CD14-positive monocyte (primary cell): ENCODE measurements at regions not wholly inside any gene's neighbourhood (a gene's known extent, or its start where the extent isn't known, plus 50 kb on each side); places are given as distances from the start of the nearest gene placed in this dataset. TPM values are rescaled to one million over a fixed set of nuclear protein-coding genes. Genes with fewer than 3 reads are reported as not detected.
A peak's percentile ranks its signal among the peaks of the same experiment; 100 is the strongest.

Source experiments
- DNase-seq, 3 donors: peaks; one replicate each; pipeline ENCODE4 v3.0.0-alpha.2; 2011 to 2022
- H2AFZ ChIP-seq: 2 replicates; pipeline ENCODE4 v1.6.0; 2012; ENCODE audit warnings: mild to moderate bottlenecking, low read depth, low read length, inconsistent platforms; ENCODE audit not compliant: insufficient read depth, poor library complexity, severe bottlenecking
- H3K27ac ChIP-seq, 2 donors: 1 replicate in 1 of 2; 2 replicates in 1 of 2; pipeline ENCODE4 v1.5.1; 2012 to 2013; ENCODE audit warnings: low read length in 2 of 2, control low read depth in 1 of 2, inconsistent platforms in 1 of 2, low read depth in 1 of 2, mild to moderate bottlenecking in 1 of 2
- H3K27me3 ChIP-seq, 2 donors: one replicate each; pipeline versions ENCODE4 v1.6.0 to v1.6.1; 2011 to 2013; ENCODE audit warnings: low read length in 2 of 2; ENCODE audit not compliant: control insufficient read depth in 2 of 2, insufficient read depth in 2 of 2
- H3K36me3 ChIP-seq, 2 donors: replicated peaks in 1 of 2; 1 replicate in 1 of 2; 2 replicates in 1 of 2; pipeline versions ENCODE4 v1.5.1 to v1.6.1; 2012 to 2013; ENCODE audit warnings: low read length in 2 of 2, control low read depth in 1 of 2, inconsistent platforms in 1 of 2, mild to moderate bottlenecking in 1 of 2; ENCODE audit not compliant: insufficient read depth in 2 of 2, control insufficient read depth in 1 of 2
- H3K4me1 ChIP-seq, 2 donors: 1 replicate in 1 of 2; 2 replicates in 1 of 2; pipeline versions ENCODE4 v1.5.1 to v1.6.1; 2012 to 2013; ENCODE audit warnings: low read length in 2 of 2, control low read depth in 1 of 2, inconsistent platforms in 1 of 2, mild to moderate bottlenecking in 1 of 2, moderate library complexity in 1 of 2; ENCODE audit not compliant: insufficient read depth in 2 of 2, control insufficient read depth in 1 of 2
- H3K4me2 ChIP-seq: replicated peaks from 2 replicates; pipeline ENCODE3; 2012; ENCODE audit warnings: low read length, moderate library complexity, mild to moderate bottlenecking; ENCODE audit not compliant: poor library complexity, severe bottlenecking; ENCODE audit errors: extremely low read depth
- H3K4me3 ChIP-seq, 3 experiments: fragments of 200-600 bp in 1 of 3; sonication (generic) in 1 of 3; replicated peaks in 1 of 3; 1 replicate in 2 of 3; 2 replicates in 1 of 3; pipeline ENCODE4 v1.5.1; 2011 to 2013; ENCODE audit warnings: low read length in 3 of 3, mild to moderate bottlenecking in 3 of 3, control low read depth in 2 of 3, low read depth in 2 of 3, inconsistent platforms in 1 of 3, moderate library complexity in 1 of 3
- H3K79me2 ChIP-seq: 2 replicates; pipeline ENCODE4 v1.6.0; 2012; ENCODE audit warnings: mild to moderate bottlenecking, control low read depth, inconsistent platforms, low read length, moderate library complexity; ENCODE audit not compliant: insufficient read depth
- H3K9ac ChIP-seq: 2 replicates; pipeline ENCODE4 v1.6.0; 2017; ENCODE audit warnings: low read length, mild to moderate bottlenecking; ENCODE audit not compliant: insufficient read depth, poor library complexity, severe bottlenecking
- H3K9me3 ChIP-seq, 2 donors: replicated peaks in 1 of 2; 1 replicate in 1 of 2; 2 replicates in 1 of 2; pipeline versions ENCODE4 v1.5.1 to v1.6.1; 2012 to 2013; ENCODE audit warnings: low read length in 2 of 2, control low read depth in 1 of 2; ENCODE audit not compliant: control insufficient read depth in 1 of 2, insufficient read depth in 1 of 2
- H4K20me1 ChIP-seq: 2 replicates; pipeline ENCODE4 v1.6.0; 2012; ENCODE audit warnings: mild to moderate bottlenecking, low read length, control low read depth, moderate library complexity; ENCODE audit not compliant: insufficient read depth
- H3K27ac Mint-ChIP-seq, 7 donors: one replicate each; pipeline ENCODE4 v1.8.0; 2020; ENCODE audit warnings: mild to moderate bottlenecking in 7 of 7, mixed read lengths in 7 of 7, moderate library complexity in 6 of 7, inconsistent platforms in 2 of 7
- H3K27me3 Mint-ChIP-seq, 3 donors: one replicate each; pipeline ENCODE4 v1.8.0; 2021 to 2022; ENCODE audit warnings: low read depth in 3 of 3, mild to moderate bottlenecking in 3 of 3, mixed read lengths in 3 of 3, moderate library complexity in 3 of 3, inconsistent platforms in 1 of 3
- H3K36me3 Mint-ChIP-seq, 2 donors: one replicate each; pipeline ENCODE4 v1.8.0; 2020; ENCODE audit warnings: mixed read lengths in 2 of 2, inconsistent platforms in 1 of 2, mild to moderate bottlenecking in 1 of 2
- H3K4me1 Mint-ChIP-seq: one replicate; pipeline ENCODE4 v1.8.0; 2020; ENCODE audit warnings: mild to moderate bottlenecking, mixed read lengths
- H3K4me3 Mint-ChIP-seq, 2 donors: one replicate each; pipeline ENCODE4 v1.8.0; 2020; ENCODE audit warnings: mild to moderate bottlenecking in 2 of 2, mixed read lengths in 2 of 2, moderate library complexity in 1 of 2
- H3K9me3 Mint-ChIP-seq, 7 donors: one replicate each; pipeline ENCODE4 v1.8.0; 2020 to 2022; ENCODE audit warnings: mixed read lengths in 7 of 7, mild to moderate bottlenecking in 6 of 7, moderate library complexity in 6 of 7, inconsistent platforms in 2 of 7
- CTCF ChIP-seq: fragments of 200-600 bp; IDR thresholded peaks from one replicate; pipeline ENCODE4 v1.8.0; 2022; ENCODE audit warnings: antibody characterized with exemption, mild to moderate bottlenecking
- WGBS: methylation state at CpG from one replicate; pipeline ENCODE4 v1.1.5; 2013; ENCODE audit warnings: missing lambda C conversion rate; ENCODE audit not compliant: insufficient coverage; 5-methylcytosine and 5-hydroxymethylcytosine counted together
- intact Hi-C, 2 donors: fragments of 100-400 bp; cut with micrococcal nuclease; formaldehyde crosslinking; loops; one replicate each; pipeline versions ENCODE4 v1.15.0 to v1.15.1; 2023
- small RNA-seq: library from RNA; depleted of rRNA; stranded (forward); fragments of <200 nt; gene quantifications from one replicate; pipeline ENCODE3, GENCODE V24; 2012; ENCODE audit warnings: low read depth; ENCODE audit not compliant: insufficient read length

GRCh38 chr3:51620543-51620942, 50.5 kb upstream of the TEX264 start:
- H3K4me1 Mint-ChIP-seq, result peaks cover 34% of the 10 kb centered on the region
- Histone ChIP-seq H3K4me2 (no peak overlapping the region), H3K9me3 (no peaks in the 10 kb centered on the region), H3K4me3 (no peak overlapping the region), H3K9ac (no peak overlapping the region), H3K27me3 (no peaks in the 10 kb centered on the region), H3K27ac (peak overlapping the region in 1 of 2 donors; percentile 30), H3K36me3 (no peaks in the 10 kb centered on the region), H2AFZ (no peak overlapping the region), H3K79me2 (peaks cover 16% of the 10 kb centered on the region), H4K20me1 (peaks cover 23% of the 10 kb centered on the region), H3K4me1 (peaks cover 21 to 22% of the 10 kb centered on the region in 2 donors)
- H3K4me3 Mint-ChIP-seq, result no peak overlapping the region
- H3K9me3 Mint-ChIP-seq, result no peaks in the 10 kb centered on the region
- intact Hi-C loops, result no loop called here
- H3K36me3 Mint-ChIP-seq, result peaks cover 5 to 16% of the 10 kb centered on the region in 2 donors
- no peaks in the 10 kb centered on the region for H3K27me3 Mint-ChIP-seq
- peak overlapping the region in 3 of 7 donors; percentile 10 to 78 (median 37) for H3K27ac Mint-ChIP-seq
- WGBS, result no CpG with 5 or more reads among the region's 2 CpGs
- no peak for TF ChIP-seq CTCF
- no peak for DNase-seq

- no peaks in the 10 kb centered on the region for H3K27me3 Mint-ChIP-seq
- H3K36me3 ChIP-seq, result no peaks in the 10 kb centered on the region
- H3K27ac ChIP-seq, result peak overlapping the region in 1 of 2 donors; percentile 56
- H3K4me1 ChIP-seq, result peaks cover 21 to 22% of the 10 kb centered on the region in 2 donors
- no peak overlapping the region for H3K4me3 Mint-ChIP-seq
- peak overlapping the region; percentile 35 to 85 (median 79) for H3K27ac Mint-ChIP-seq
- no peak overlapping the region for H3K4me2 ChIP-seq
- no peaks in the 10 kb centered on the region for H3K27me3 ChIP-seq
- WGBS, result 69% methylated on average over 2 of the region's 2 CpGs
- intact Hi-C loops, result no loop called here
- peaks cover 5 to 16% of the 10 kb centered on the region in 2 donors for H3K36me3 Mint-ChIP-seq
- peak overlapping the region; percentile 17 for H3K9ac ChIP-seq
- H4K20me1 ChIP-seq, result peaks cover 23% of the 10 kb centered on the region
- H2AFZ ChIP-seq, result no peak overlapping the region
- peaks cover 34% of the 10 kb centered on the region for H3K4me1 Mint-ChIP-seq
- H3K9me3 Mint-ChIP-seq, result no peaks in the 10 kb centered on the region
- H3K9me3 ChIP-seq, result no peaks in the 10 kb centered on the region
- no peak for TF ChIP-seq CTCF
- DNase-seq, result peak in 2 of 3 donors; percentile 7 to 13
- peaks cover 16% of the 10 kb centered on the region for H3K79me2 ChIP-seq
- H3K4me3 ChIP-seq, result no peak overlapping the region
These were observed 49.8 kb upstream of the TEX264 start for GRCh38 chr3:51621091-51621892.

Small RNA genes lying in the stretch of these regions (small RNA-seq; reads per million reads assigned to genes)
- gene RNU6ATAC29P, result not detected
